NCI-H446 (cell line): ENCODE measurements at regions not wholly inside any gene's neighbourhood (a gene's known extent, or its start where the extent isn't known, plus 50 kb on each side); places are given as distances from the start of the nearest gene placed in this dataset.

ENCODE experiments used
- DNase-seq, 2 experiments: peaks; one replicate each; lab custom pipeline; 2025; lab: John Stamatoyannopoulos, UW

GRCh38 chr14:98551028-98551427, 721.0 kb downstream of the BCL11B start:
- DNase-seq, result no peak

GRCh38 chr14:98555440-98555839, 716.6 kb downstream of the BCL11B start:
- DNase-seq, result no peak

GRCh38 chr14:98564006-98564405, 708.0 kb downstream of the BCL11B start:
- DNase-seq, result no peak

DNA sequence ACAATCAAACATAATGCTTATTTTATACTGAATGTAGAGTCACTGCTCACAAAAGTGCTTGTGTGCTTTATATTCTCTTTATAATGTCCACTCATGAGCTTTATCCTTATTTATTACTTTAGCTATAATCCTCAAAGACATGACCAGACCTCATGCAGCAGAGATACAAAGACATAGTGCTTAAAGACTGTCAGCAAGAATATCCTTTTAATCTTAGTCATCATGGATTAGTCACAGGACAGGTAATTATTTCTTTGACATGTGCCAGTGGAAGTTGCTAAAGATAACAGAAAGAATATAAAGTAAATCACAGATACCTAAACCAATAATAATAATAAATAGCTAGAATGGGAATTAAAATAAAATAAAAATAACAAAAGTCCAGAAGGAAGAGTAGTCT, 707.5 kb downstream of the BCL11B start:
- DNase-seq, result no peak

- no peak for DNase-seq
Observed at GRCh38 chr14:98571104-98571503, 700.9 kb downstream of the BCL11B start.

GRCh38 chr14:98573082-98573481, 698.9 kb downstream of the BCL11B start:
- no peak for DNase-seq

GRCh38 chr14:98576463-98576862, 695.5 kb downstream of the BCL11B start:
- no peak for DNase-seq

- no peak for DNase-seq
Observed at GRCh38 chr14:98578204-98578603, 693.8 kb downstream of the BCL11B start.

DNA sequence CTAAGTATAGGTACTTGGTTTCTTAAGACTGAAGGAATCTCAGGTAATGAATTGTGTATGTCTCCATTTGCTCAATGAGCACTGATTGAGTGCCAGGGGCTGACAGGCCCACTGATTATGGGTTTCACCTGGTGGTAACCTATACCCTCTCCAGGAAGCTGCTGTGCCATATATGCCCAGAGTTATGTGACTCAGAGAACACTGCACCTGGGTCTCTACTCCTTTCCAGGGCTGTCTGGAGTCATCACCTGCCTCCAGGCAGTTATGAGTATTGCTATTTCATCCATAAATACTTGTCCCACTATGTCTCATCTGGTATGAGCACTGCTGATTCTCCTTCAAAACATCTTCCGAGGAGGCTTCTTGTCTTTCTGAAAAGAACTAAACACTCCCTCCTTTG, 692.9 kb downstream of the BCL11B start:
- no peak for DNase-seq

DNA sequence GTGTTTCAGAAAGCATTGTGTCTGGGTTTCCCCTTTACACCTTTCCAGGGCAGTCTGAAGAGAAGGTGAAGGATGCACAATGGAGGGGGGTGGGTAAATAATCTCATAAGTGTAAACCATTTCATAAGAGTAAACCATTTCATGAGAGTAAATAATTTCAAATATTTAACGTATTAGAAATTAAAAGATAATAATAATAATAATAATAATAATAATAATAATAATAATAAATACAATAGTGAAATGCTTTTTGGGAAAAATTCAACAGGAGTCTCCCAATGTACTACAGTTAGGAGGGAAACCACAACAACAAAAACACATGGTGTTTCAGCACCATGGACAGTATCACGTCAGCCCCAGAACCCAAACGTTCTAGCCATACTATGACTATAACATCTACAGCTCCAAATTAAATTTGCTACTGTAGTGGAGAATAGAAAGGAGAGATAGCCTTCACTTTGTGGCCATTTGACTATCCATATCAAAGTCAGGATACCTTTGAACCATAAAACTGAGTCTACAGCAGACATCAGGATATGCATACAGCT, 691.8 kb downstream of the BCL11B start:
- DNase-seq, result no peak

- no peak for DNase-seq
Observed at GRCh38 chr14:98582276-98582675, 689.7 kb downstream of the BCL11B start.

DNA sequence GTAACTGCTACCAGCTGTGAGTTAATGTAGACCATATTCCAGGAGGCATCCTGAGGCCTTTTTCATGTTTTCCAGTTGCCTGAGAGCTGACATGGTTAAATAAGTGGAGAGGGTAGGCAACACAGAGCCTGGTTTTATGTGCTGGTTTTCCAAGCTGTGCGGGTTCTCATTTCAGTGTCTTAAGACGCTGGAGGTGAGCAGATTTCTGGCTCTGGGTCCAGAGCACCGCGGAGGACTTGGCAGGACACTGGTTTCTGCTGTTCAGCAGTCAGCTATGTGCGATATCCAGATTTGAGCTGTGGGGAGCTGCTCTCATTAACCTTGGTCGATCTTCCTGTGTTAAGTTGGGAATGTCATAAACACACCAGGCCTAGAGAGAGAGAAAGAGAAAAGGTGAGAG, 680.8 kb downstream of the BCL11B start:
- DNase-seq, result no peak

DNA sequence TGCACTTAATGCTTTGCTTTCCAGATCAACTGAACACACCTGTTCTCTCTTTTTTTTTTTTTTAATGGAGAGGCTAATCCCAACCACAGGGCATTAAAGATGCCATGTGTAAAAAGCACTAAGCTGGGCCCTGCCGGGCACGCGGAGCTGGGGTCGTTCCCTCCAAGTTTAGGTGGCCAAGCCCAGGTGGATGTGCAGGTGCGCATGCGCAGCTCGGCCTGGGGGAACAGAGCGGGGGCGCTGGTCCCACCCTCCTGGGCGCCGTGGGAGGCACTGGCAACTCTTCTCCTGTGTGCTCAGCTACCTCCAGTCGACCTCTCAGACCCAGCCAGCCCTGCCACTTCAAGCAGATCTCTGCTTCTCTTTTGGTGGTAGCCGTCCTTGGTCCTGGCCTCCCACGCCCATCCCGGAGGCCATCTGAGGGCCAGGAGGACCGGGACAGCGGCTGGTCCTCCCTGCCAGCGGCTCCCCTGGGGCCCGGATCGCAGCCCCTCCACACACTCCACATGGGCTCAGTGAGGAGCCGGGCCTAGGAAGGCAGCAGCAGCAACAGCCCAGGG, 679.3 kb downstream of the BCL11B start:
- no peak for DNase-seq

DNA sequence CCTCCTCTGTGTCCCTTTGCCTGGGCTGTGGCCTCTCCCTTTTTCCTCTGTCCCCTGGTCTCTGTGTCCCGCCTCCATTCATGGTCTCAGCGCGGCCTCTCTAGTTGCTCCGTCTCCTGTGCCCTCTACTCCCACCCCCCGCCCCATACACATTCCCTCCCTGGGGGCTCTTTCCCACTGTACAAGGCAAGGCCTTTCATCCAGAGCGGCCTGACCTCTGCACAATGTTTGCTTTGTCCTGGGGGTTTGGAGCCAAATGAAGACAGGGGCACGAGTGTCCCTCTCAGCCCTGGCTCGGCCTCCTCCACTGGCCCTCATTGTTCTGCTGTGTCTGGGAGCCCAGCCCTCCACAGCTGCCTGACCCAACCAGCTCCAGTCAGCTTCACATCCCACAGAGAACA, 678.6 kb downstream of the BCL11B start:
- DNase-seq, result no peak

- no peak for DNase-seq
Observed at GRCh38 chr14:98594156-98594555, 677.8 kb downstream of the BCL11B start.

- no peak for DNase-seq
Observed at GRCh38 chr14:98598576-98598975, 673.4 kb downstream of the BCL11B start.

DNA sequence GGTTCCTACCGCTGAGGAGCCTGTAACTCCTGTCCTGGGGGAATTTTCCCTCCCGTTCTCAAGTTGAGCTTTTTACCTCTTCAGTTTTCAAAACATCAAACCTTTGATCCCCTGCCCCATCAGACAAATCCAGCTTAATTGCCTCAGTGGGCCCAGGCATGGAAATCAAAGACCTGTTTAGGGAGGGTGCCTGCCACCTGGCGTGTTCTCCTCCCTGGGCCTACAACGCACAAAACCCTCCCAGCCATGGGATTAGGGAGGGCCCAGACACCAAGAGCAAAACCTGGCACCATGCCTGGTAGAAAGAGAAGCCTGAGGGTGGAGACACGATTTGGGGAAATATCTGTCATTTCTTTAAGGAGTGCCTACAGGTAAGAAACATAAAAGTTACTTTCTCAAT, 672.9 kb downstream of the BCL11B start:
- no peak for DNase-seq

- DNase-seq, result no peak
Observed at GRCh38 chr14:98602983-98603382, 669.0 kb downstream of the BCL11B start.

GRCh38 chr14:98605043-98605442, 667.0 kb downstream of the BCL11B start:
- DNase-seq, result no peak

DNA sequence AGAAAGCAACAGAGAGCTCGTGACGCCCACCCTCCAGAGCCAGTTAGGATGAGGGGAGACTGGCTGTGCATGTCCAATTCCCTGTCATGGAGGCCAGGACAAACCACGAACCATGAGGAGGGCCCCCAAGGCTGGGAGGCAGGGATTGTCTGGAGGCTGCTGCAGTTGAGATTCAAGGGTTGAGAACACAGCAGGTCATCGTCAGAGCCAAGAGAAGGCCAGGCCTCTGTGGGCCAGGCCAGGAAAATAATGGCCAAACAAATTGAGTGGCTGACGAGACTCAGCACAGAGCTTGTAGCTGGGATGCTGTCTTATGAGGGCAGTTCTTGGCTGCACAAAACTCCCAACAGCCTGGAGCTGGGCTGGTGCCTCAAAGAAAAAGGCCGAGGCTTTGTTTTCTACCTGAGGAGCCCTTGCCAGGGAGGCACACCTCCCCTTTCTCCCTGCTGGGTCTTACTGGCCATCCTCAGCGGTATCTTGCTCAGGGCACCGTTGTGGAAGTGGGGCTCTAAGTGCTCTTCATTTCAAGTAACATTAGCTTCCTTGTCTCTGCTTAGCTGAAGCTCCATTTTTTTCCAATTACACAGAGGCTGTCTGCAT, 665.9 kb downstream of the BCL11B start:
- DNase-seq, result no peak

DNA sequence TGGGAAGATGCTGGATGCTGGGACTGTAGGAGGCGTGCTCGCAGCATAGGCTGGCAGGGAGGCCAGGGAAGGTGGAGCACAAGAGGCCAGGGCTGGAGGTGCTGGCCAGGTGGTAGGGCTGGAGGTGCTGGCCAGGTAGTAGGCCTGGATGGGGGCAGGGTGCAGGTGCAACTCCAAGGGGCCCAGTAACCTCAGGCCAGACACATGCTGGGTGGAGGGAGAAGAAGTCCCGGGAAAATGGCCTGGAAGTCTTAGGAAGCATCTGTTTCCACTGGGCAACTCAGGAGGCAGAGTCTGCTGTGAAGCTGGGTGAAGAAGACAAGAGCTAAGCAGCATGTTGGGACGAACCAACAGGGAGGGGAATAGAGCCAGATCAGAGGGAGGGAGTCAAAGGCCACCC, 665.2 kb downstream of the BCL11B start:
- DNase-seq, result no peak

DNA sequence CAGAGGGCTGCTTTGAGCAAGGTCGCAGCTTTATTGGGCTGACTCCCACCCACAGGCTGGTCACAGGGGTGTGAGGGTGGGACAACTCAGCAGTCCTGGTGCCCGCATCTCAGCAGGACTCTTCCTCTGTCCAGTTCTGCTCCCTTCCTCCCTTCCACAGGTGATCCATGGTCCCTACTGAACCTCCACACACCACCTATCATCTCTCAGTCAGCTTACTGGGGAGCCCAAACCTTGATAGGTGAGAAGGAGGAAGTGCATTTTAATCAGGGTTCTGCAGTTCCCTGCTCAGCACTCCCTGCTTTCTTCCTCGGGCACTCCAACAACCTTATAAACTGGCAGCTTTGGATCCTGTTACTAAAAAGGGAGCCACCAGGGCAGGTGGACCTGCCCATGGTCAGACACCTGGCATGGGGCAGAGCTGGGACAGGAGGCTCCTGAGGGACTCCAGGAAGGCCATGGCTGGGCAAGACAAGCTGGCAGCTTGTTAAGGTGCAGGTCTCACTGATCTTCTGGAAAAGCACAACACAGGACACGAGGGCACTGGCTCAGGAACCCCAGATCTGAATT, 664.6 kb downstream of the BCL11B start:
- no peak for DNase-seq
